ENCODE measurements at regions not wholly inside any gene's neighbourhood (a gene's known extent, or its start where the extent isn't known, plus 50 kb on each side); places are given as distances from the start of the nearest gene placed in this dataset.

GRCh38 chr3:21357241-21357640 is 393.8 kb downstream of the ZNF385D start:
- 81 to 89% (median 85%) methylated on average over 2 of the region's 2 CpGs for WGBS, 5 donors
- Histone ChIP-seq H3K27me3 (no peaks in the 10 kb centered on the region), H3K9me3 (peaks cover 0 to 12% (median 0%) of the 10 kb centered on the region in 4 donors), H3K4me3 (no peak overlapping the region), H3K4me1 (no peaks in the 10 kb centered on the region), H3K36me3 (no peaks in the 10 kb centered on the region), H3K27ac (no peak overlapping the region)
- DNase-seq: no peak
- TF ChIP-seq POLR2AphosphoS5 (IDR thresholded peaks at IDR 0.05): no peak
- intact Hi-C loops (cut with DNase I; ENCODE audit: low total_unique reads): no loop called here

GRCh38 chr3:21356402-21356801 is 394.6 kb downstream of the ZNF385D start:
- Histone ChIP-seq H3K4me3 (no peak overlapping the region), H3K4me1 (no peaks in the 10 kb centered on the region), H3K36me3 (no peaks in the 10 kb centered on the region), H3K27ac (no peak overlapping the region), H3K27me3 (no peaks in the 10 kb centered on the region), H3K9me3 (peaks cover 0 to 12% (median 0%) of the 10 kb centered on the region in 4 donors)
- intact Hi-C loops (cut with DNase I; ENCODE audit: low total_unique reads): no loop called here
- WGBS, 5 donors: 73 to 84% (median 78%) methylated on average over 4 of the region's 4 CpGs
- DNase-seq: no peak
- TF ChIP-seq POLR2AphosphoS5 (IDR thresholded peaks at IDR 0.05) (no peak), EP300 (IDR thresholded peaks at IDR 0.05) (no peak), POLR2A (IDR thresholded peaks at IDR 0.05) (no peak)
- TF ChIP-seq, protein P1, sequence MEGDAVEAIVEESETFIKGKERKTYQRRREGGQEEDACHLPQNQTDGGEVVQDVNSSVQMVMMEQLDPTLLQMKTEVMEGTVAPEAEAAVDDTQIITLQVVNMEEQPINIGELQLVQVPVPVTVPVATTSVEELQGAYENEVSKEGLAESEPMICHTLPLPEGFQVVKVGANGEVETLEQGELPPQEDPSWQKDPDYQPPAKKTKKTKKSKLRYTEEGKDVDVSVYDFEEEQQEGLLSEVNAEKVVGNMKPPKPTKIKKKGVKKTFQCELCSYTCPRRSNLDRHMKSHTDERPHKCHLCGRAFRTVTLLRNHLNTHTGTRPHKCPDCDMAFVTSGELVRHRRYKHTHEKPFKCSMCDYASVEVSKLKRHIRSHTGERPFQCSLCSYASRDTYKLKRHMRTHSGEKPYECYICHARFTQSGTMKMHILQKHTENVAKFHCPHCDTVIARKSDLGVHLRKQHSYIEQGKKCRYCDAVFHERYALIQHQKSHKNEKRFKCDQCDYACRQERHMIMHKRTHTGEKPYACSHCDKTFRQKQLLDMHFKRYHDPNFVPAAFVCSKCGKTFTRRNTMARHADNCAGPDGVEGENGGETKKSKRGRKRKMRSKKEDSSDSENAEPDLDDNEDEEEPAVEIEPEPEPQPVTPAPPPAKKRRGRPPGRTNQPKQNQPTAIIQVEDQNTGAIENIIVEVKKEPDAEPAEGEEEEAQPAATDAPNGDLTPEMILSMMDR (IDR thresholded peaks at IDR 0.05): no peak

- H3K4me1 ChIP-seq: no peaks in the 10 kb centered on the region
- intact Hi-C loops (cut with DNase I; ENCODE audit: low total_unique reads): no loop called here
- H3K9me3 ChIP-seq: peaks cover 0 to 5% (median 0%) of the 10 kb centered on the region in 4 donors
- H3K36me3 ChIP-seq: no peaks in the 10 kb centered on the region
- no peak overlapping the region for H3K4me3 ChIP-seq
- no peak overlapping the region for H3K27ac ChIP-seq
- no peak for DNase-seq
- WGBS, 5 donors: 74 to 85% (median 82%) methylated on average over 7 of the region's 7 CpGs
- TF ChIP-seq POLR2AphosphoS5 (IDR thresholded peaks at IDR 0.05): no peak
- TF ChIP-seq, protein P1 (IDR thresholded peaks at IDR 0.05): no peak
- no peak for TF ChIP-seq EP300 (IDR thresholded peaks at IDR 0.05)
- no peak for TF ChIP-seq POLR2A (IDR thresholded peaks at IDR 0.05)
- H3K27me3 ChIP-seq: no peaks in the 10 kb centered on the region
These were observed 405.5 kb downstream of the ZNF385D start for GRCh38 chr3:21345382-21345976.

- intact Hi-C loops (cut with DNase I; ENCODE audit: low total_unique reads): no loop called here
- TF ChIP-seq, protein P1 (IDR thresholded peaks at IDR 0.05): no peak
- TF ChIP-seq POLR2AphosphoS5 (IDR thresholded peaks at IDR 0.05) (no peak), EP300 (IDR thresholded peaks at IDR 0.05) (no peak), POLR2A (IDR thresholded peaks at IDR 0.05) (no peak)
- H3K4me3 ChIP-seq: no peak overlapping the region
- no peaks in the 10 kb centered on the region for H3K27me3 ChIP-seq
- no peak for DNase-seq
- H3K36me3 ChIP-seq: no peaks in the 10 kb centered on the region
- H3K27ac ChIP-seq: no peak overlapping the region
- H3K9me3 ChIP-seq: no peaks in the 10 kb centered on the region
- WGBS, 5 donors: 78 to 97% (median 92%) methylated on average over 1 of the region's 1 CpG
- H3K4me1 ChIP-seq: no peaks in the 10 kb centered on the region
These were observed 419.2 kb downstream of the ZNF385D start for GRCh38 chr3:21331857-21332256.

DNA sequence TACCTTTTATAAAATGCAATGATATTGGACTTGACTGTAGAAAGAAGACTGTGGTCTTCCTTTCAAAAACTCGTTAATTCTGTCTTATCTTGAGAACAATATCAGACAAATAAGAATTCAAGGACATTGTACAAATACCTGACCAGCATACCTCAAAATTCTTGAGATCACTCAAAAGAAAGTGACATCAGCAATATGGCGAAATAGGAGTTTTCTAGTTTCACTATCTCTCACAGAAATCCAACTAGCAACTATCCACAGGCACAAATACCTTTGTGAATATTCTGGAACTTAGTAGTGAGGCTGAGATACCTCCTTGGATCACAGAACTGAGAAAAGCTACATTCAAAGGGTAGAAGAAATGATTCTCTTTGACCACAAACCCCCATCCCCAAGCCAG is 419.7 kb downstream of the ZNF385D start:
- no peaks in the 10 kb centered on the region for H3K9me3 ChIP-seq
- no peaks in the 10 kb centered on the region for H3K36me3 ChIP-seq
- H3K27me3 ChIP-seq: no peaks in the 10 kb centered on the region
- intact Hi-C loops (cut with DNase I; ENCODE audit: low total_unique reads): no loop called here
- no peak for TF ChIP-seq POLR2AphosphoS5 (IDR thresholded peaks at IDR 0.05)
- no peak for TF ChIP-seq EP300 (IDR thresholded peaks at IDR 0.05)
- TF ChIP-seq, protein P1 (IDR thresholded peaks at IDR 0.05): no peak
- no peak overlapping the region for H3K27ac ChIP-seq
- no peak for DNase-seq
- 46 to 64% (median 61%) methylated on average over 2 of the region's 2 CpGs for WGBS, 5 donors
- no peaks in the 10 kb centered on the region for H3K4me1 ChIP-seq
- no peak overlapping the region for H3K4me3 ChIP-seq
